Skeletal muscle satellite cell (primary cell): ENCODE measurements at regions not wholly inside any gene's neighbourhood (a gene's known extent, or its start where the extent isn't known, plus 50 kb on each side); places are given as distances from the start of the nearest gene placed in this dataset.

Experiments
- H3K27me3 ChIP-seq: 2 replicates; pipeline ENCODE4 v1.7.0; 2013; ENCODE audit warnings: low read length; ENCODE audit not compliant: control insufficient read depth, insufficient read depth
- H3K36me3 ChIP-seq: 2 replicates; pipeline ENCODE4 v1.7.0; 2013; ENCODE audit warnings: mild to moderate bottlenecking, control low read depth, low read length; ENCODE audit not compliant: insufficient read depth
- H3K4me1 ChIP-seq: 2 replicates; pipeline ENCODE4 v1.7.0; 2013; ENCODE audit warnings: low read length; ENCODE audit not compliant: control insufficient read depth, insufficient read depth
- H3K4me2 ChIP-seq: 2 replicates; pipeline ENCODE4 v1.7.0; 2013; ENCODE audit warnings: mild to moderate bottlenecking, low read length
- H3K4me3 ChIP-seq: 2 replicates; pipeline ENCODE4 v1.7.0; 2013; ENCODE audit warnings: low read length
- H3K9ac ChIP-seq: 2 replicates; pipeline ENCODE4 v1.7.0; 2013; ENCODE audit warnings: mild to moderate bottlenecking, low read depth, low read length, moderate library complexity
- H3K9me3 ChIP-seq: replicated peaks from 2 replicates; pipeline ENCODE4 v1.7.0; 2013; ENCODE audit warnings: mild to moderate bottlenecking, control low read depth, low read length

GRCh38 chr2:193279361-193279760 is 1084.6 kb upstream of the TMEFF2 start:
- no peaks in the 10 kb centered on the region for H3K4me1 ChIP-seq
- no peaks in the 10 kb centered on the region for H3K27me3 ChIP-seq
- H3K36me3 ChIP-seq, result no peaks in the 10 kb centered on the region
- H3K9ac ChIP-seq, result no peak overlapping the region
- H3K4me2 ChIP-seq, result no peak overlapping the region
- no peaks in the 10 kb centered on the region for H3K9me3 ChIP-seq
- no peak overlapping the region for H3K4me3 ChIP-seq

GRCh38 chr2:193276988-193277387 is 1082.3 kb upstream of the TMEFF2 start:
- Histone ChIP-seq H3K27me3 (no peaks in the 10 kb centered on the region), H3K4me2 (no peak overlapping the region)

GRCh38 chr2:193276560-193276959 is 1081.8 kb upstream of the TMEFF2 start:
- Histone ChIP-seq H3K36me3 (no peaks in the 10 kb centered on the region), H3K9me3 (no peaks in the 10 kb centered on the region), H3K4me3 (no peak overlapping the region), H3K27me3 (no peaks in the 10 kb centered on the region), H3K4me2 (no peak overlapping the region), H3K9ac (no peak overlapping the region), H3K4me1 (no peaks in the 10 kb centered on the region)

More at GRCh38 chr2:193276988-193277387, 1082.3 kb upstream of the TMEFF2 start:
- H3K36me3 ChIP-seq, result no peaks in the 10 kb centered on the region
- no peaks in the 10 kb centered on the region for H3K9me3 ChIP-seq
- H3K9ac ChIP-seq, result no peak overlapping the region
- H3K4me1 ChIP-seq, result no peaks in the 10 kb centered on the region
- no peak overlapping the region for H3K4me3 ChIP-seq

GRCh38 chr2:193276069-193276468 is 1081.3 kb upstream of the TMEFF2 start:
- Histone ChIP-seq H3K4me2 (no peak overlapping the region), H3K27me3 (no peaks in the 10 kb centered on the region), H3K9me3 (no peaks in the 10 kb centered on the region), H3K36me3 (no peaks in the 10 kb centered on the region), H3K9ac (no peak overlapping the region), H3K4me1 (no peaks in the 10 kb centered on the region), H3K4me3 (no peak overlapping the region)

- Histone ChIP-seq H3K4me1 (no peaks in the 10 kb centered on the region), H3K36me3 (no peaks in the 10 kb centered on the region), H3K27me3 (no peaks in the 10 kb centered on the region), H3K9ac (no peak overlapping the region), H3K4me3 (no peak overlapping the region), H3K9me3 (no peaks in the 10 kb centered on the region), H3K4me2 (no peak overlapping the region)
Measured at GRCh38 chr2:193272011-193272410, 1077.3 kb upstream of the TMEFF2 start.

- Histone ChIP-seq H3K9me3 (no peaks in the 10 kb centered on the region), H3K9ac (no peak overlapping the region)
Measured at GRCh38 chr2:193270816-193271215, 1076.1 kb upstream of the TMEFF2 start.

GRCh38 chr2:193267496-193268002 is 1072.8 kb upstream of the TMEFF2 start:
- Histone ChIP-seq H3K27me3 (no peaks in the 10 kb centered on the region), H3K4me3 (no peak overlapping the region), H3K9ac (no peak overlapping the region), H3K4me1 (no peaks in the 10 kb centered on the region), H3K9me3 (no peaks in the 10 kb centered on the region), H3K4me2 (no peak overlapping the region), H3K36me3 (no peaks in the 10 kb centered on the region)

More at GRCh38 chr2:193270816-193271215, 1076.1 kb upstream of the TMEFF2 start:
- no peak overlapping the region for H3K4me3 ChIP-seq
- no peaks in the 10 kb centered on the region for H3K27me3 ChIP-seq
- no peaks in the 10 kb centered on the region for H3K36me3 ChIP-seq
- H3K4me2 ChIP-seq, result no peak overlapping the region
- H3K4me1 ChIP-seq, result no peaks in the 10 kb centered on the region

GRCh38 chr2:193253014-193253530 is 1058.3 kb upstream of the TMEFF2 start:
- no peak overlapping the region for H3K4me2 ChIP-seq
- H3K4me1 ChIP-seq, result no peaks in the 10 kb centered on the region
- no peak overlapping the region for H3K4me3 ChIP-seq
- H3K9me3 ChIP-seq, result no peaks in the 10 kb centered on the region
- H3K9ac ChIP-seq, result no peak overlapping the region
- no peaks in the 10 kb centered on the region for H3K27me3 ChIP-seq
- H3K36me3 ChIP-seq, result no peaks in the 10 kb centered on the region

GRCh38 chr2:193251909-193252308 is 1057.2 kb upstream of the TMEFF2 start:
- Histone ChIP-seq H3K36me3 (no peaks in the 10 kb centered on the region), H3K9me3 (no peaks in the 10 kb centered on the region), H3K4me1 (no peaks in the 10 kb centered on the region), H3K9ac (no peak overlapping the region), H3K4me3 (no peak overlapping the region), H3K27me3 (no peaks in the 10 kb centered on the region), H3K4me2 (no peak overlapping the region)

GRCh38 chr2:193250389-193250788 is 1055.7 kb upstream of the TMEFF2 start:
- H3K9me3 ChIP-seq, result no peaks in the 10 kb centered on the region
- no peak overlapping the region for H3K4me3 ChIP-seq
- no peak overlapping the region for H3K4me2 ChIP-seq
- no peaks in the 10 kb centered on the region for H3K27me3 ChIP-seq
- H3K4me1 ChIP-seq, result no peaks in the 10 kb centered on the region
- H3K36me3 ChIP-seq, result no peaks in the 10 kb centered on the region
- no peak overlapping the region for H3K9ac ChIP-seq

- Histone ChIP-seq H3K36me3 (no peaks in the 10 kb centered on the region), H3K27me3 (no peaks in the 10 kb centered on the region), H3K9ac (no peak overlapping the region), H3K9me3 (no peaks in the 10 kb centered on the region), H3K4me1 (no peaks in the 10 kb centered on the region), H3K4me3 (no peak overlapping the region), H3K4me2 (no peak overlapping the region)
Measured at GRCh38 chr2:193240752-193241151, 1046.0 kb upstream of the TMEFF2 start.

GRCh38 chr2:193231634-193232033 is 1036.9 kb upstream of the TMEFF2 start:
- Histone ChIP-seq H3K4me3 (no peak overlapping the region), H3K36me3 (no peaks in the 10 kb centered on the region), H3K27me3 (no peaks in the 10 kb centered on the region), H3K9ac (no peak overlapping the region), H3K4me2 (no peak overlapping the region), H3K9me3 (no peaks in the 10 kb centered on the region), H3K4me1 (no peaks in the 10 kb centered on the region)
